ENCODE measurements at regions not wholly inside any gene's neighbourhood (a gene's known extent, or its start where the extent isn't known, plus 50 kb on each side); places are given as distances from the start of the nearest gene placed in this dataset.

DNA sequence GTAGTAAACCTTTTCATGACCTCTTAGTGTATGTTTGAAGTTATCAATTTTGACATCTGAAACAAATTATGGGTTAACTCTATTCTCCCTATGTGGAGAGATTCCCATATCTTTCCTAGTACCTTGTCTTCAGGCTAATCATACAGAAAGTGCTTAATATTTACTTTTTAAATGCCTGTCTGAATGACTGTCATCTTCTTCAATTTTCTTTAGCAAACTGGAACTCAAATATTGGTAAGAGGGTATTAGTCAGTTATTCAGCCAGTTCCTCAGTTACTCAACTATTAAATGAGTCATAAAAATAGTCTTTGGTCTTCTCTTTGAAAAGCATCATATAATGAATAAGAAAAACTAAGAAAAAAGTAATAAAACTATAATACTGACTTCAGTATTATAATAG lies 1038.0 kb upstream of the PIK3C3 start:
- TF ChIP-seq, protein P1, sequence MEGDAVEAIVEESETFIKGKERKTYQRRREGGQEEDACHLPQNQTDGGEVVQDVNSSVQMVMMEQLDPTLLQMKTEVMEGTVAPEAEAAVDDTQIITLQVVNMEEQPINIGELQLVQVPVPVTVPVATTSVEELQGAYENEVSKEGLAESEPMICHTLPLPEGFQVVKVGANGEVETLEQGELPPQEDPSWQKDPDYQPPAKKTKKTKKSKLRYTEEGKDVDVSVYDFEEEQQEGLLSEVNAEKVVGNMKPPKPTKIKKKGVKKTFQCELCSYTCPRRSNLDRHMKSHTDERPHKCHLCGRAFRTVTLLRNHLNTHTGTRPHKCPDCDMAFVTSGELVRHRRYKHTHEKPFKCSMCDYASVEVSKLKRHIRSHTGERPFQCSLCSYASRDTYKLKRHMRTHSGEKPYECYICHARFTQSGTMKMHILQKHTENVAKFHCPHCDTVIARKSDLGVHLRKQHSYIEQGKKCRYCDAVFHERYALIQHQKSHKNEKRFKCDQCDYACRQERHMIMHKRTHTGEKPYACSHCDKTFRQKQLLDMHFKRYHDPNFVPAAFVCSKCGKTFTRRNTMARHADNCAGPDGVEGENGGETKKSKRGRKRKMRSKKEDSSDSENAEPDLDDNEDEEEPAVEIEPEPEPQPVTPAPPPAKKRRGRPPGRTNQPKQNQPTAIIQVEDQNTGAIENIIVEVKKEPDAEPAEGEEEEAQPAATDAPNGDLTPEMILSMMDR (IDR thresholded peaks at IDR 0.05) = no peak
- TF ChIP-seq POLR2A (IDR thresholded peaks at IDR 0.05) = no peak
